Ectodermal cell (in vitro differentiated cells): ENCODE measurements at regions not wholly inside any gene's neighbourhood (a gene's known extent, or its start where the extent isn't known, plus 50 kb on each side); places are given as distances from the start of the nearest gene placed in this dataset.

Experiments
- H3K27ac ChIP-seq: 2 replicates; pipeline ENCODE4 v1.7.0; 2013; ENCODE audit warnings: mild to moderate bottlenecking, low read depth, low read length; ENCODE audit not compliant: insufficient read depth, poor library complexity, severe bottlenecking
- H3K27me3 ChIP-seq: 2 replicates; pipeline ENCODE4 v1.7.0; 2013; ENCODE audit warnings: mild to moderate bottlenecking, low read length; ENCODE audit not compliant: insufficient read depth, control insufficient read depth, poor library complexity, severe bottlenecking
- H3K36me3 ChIP-seq: one replicate; pipeline ENCODE4 v1.7.0; 2013; ENCODE audit warnings: low read length; ENCODE audit not compliant: control insufficient read depth, insufficient read depth
- H3K4me1 ChIP-seq: one replicate; pipeline ENCODE4 v1.7.0; 2013; ENCODE audit warnings: low read length; ENCODE audit not compliant: control insufficient read depth, insufficient read depth
- H3K4me3 ChIP-seq: 2 replicates; pipeline ENCODE4 v1.7.0; 2013; ENCODE audit warnings: low read depth, low read length, control low read depth; ENCODE audit not compliant: insufficient read depth
- H3K9me3 ChIP-seq: 2 replicates; pipeline ENCODE4 v1.7.0; 2013; ENCODE audit warnings: mild to moderate bottlenecking, low read length, moderate library complexity; ENCODE audit not compliant: control insufficient read depth
- WGBS, 2 experiments: methylation state at CpG; one replicate each; pipeline ENCODE4 v1.1.7; 2013; ENCODE audit warnings: missing lambda C conversion rate in 2 of 2; 5-methylcytosine and 5-hydroxymethylcytosine counted together

GRCh38 chr13:105153611-105154010, 1381.9 kb downstream of the EFNB2 start:
- Histone ChIP-seq H3K27ac (no peak overlapping the region), H3K27me3 (no peaks in the 10 kb centered on the region), H3K4me3 (no peak overlapping the region), H3K9me3 (no peaks in the 10 kb centered on the region), H3K36me3 (no peaks in the 10 kb centered on the region), H3K4me1 (no peaks in the 10 kb centered on the region)
- WGBS, 2 experiments: no CpG with 5 or more reads among the region's 1 CpG

- Histone ChIP-seq H3K27me3 (no peaks in the 10 kb centered on the region), H3K36me3 (no peaks in the 10 kb centered on the region), H3K4me1 (no peaks in the 10 kb centered on the region), H3K9me3 (no peaks in the 10 kb centered on the region), H3K4me3 (no peak overlapping the region), H3K27ac (no peak overlapping the region)
- WGBS, 2 experiments: 90 to 95% methylated on average over 3 of the region's 3 CpGs
Observed at GRCh38 chr13:105151639-105152038, 1383.8 kb downstream of the EFNB2 start.

- H3K36me3 ChIP-seq: no peaks in the 10 kb centered on the region
- H3K4me1 ChIP-seq: no peaks in the 10 kb centered on the region
- H3K9me3 ChIP-seq: no peaks in the 10 kb centered on the region
- H3K27ac ChIP-seq: no peak overlapping the region
- WGBS, 2 experiments: 87 to 96% methylated on average over 3 to 4 of the region's 4 CpGs
- no peak overlapping the region for H3K4me3 ChIP-seq
- H3K27me3 ChIP-seq: no peaks in the 10 kb centered on the region
Observed at GRCh38 chr13:105147461-105147860, 1388.0 kb downstream of the EFNB2 start.

GRCh38 chr13:105144936-105145335, 1390.5 kb downstream of the EFNB2 start:
- no peaks in the 10 kb centered on the region for H3K27me3 ChIP-seq
- no peaks in the 10 kb centered on the region for H3K36me3 ChIP-seq
- no peaks in the 10 kb centered on the region for H3K4me1 ChIP-seq
- no peak overlapping the region for H3K27ac ChIP-seq
- 95% methylated on average over 3 of the region's 3 CpGs for WGBS, 2 experiments
- no peaks in the 10 kb centered on the region for H3K9me3 ChIP-seq
- H3K4me3 ChIP-seq: no peak overlapping the region

GRCh38 chr13:105144020-105144419, 1391.4 kb downstream of the EFNB2 start:
- H3K4me1 ChIP-seq: no peaks in the 10 kb centered on the region
- no peak overlapping the region for H3K4me3 ChIP-seq
- no peaks in the 10 kb centered on the region for H3K36me3 ChIP-seq
- no peak overlapping the region for H3K27ac ChIP-seq
- no peaks in the 10 kb centered on the region for H3K27me3 ChIP-seq
- 93 to 96% methylated on average over 3 of the region's 3 CpGs for WGBS, 2 experiments
- H3K9me3 ChIP-seq: no peaks in the 10 kb centered on the region

- no peak overlapping the region for H3K4me3 ChIP-seq
- no peaks in the 10 kb centered on the region for H3K36me3 ChIP-seq
- H3K9me3 ChIP-seq: no peaks in the 10 kb centered on the region
- H3K27me3 ChIP-seq: no peaks in the 10 kb centered on the region
- H3K27ac ChIP-seq: no peak overlapping the region
- H3K4me1 ChIP-seq: no peaks in the 10 kb centered on the region
- WGBS, 2 experiments: 41 to 50% methylated on average over 2 of the region's 2 CpGs
Observed at GRCh38 chr13:105142556-105142955, 1392.9 kb downstream of the EFNB2 start.

- no peaks in the 10 kb centered on the region for H3K4me1 ChIP-seq
- H3K27ac ChIP-seq: no peak overlapping the region
- H3K36me3 ChIP-seq: no peaks in the 10 kb centered on the region
- no peaks in the 10 kb centered on the region for H3K27me3 ChIP-seq
- no peak overlapping the region for H3K4me3 ChIP-seq
- WGBS, 2 experiments: 90 to 93% methylated on average over 20 of the region's 20 CpGs
- H3K9me3 ChIP-seq: no peaks in the 10 kb centered on the region
Observed at GRCh38 chr13:105139380-105140285, 1395.8 kb downstream of the EFNB2 start.

- Histone ChIP-seq H3K4me3 (no peak overlapping the region), H3K9me3 (no peaks in the 10 kb centered on the region), H3K27ac (no peak overlapping the region), H3K27me3 (no peaks in the 10 kb centered on the region), H3K4me1 (no peaks in the 10 kb centered on the region), H3K36me3 (no peaks in the 10 kb centered on the region)
- WGBS, 2 experiments: 94 to 95% methylated on average over 3 of the region's 3 CpGs
Observed at GRCh38 chr13:105139048-105139379, 1396.4 kb downstream of the EFNB2 start.

- 91 to 95% methylated on average over 3 of the region's 3 CpGs for WGBS, 2 experiments
- no peaks in the 10 kb centered on the region for H3K27me3 ChIP-seq
- no peak overlapping the region for H3K27ac ChIP-seq
- H3K36me3 ChIP-seq: no peaks in the 10 kb centered on the region
- no peaks in the 10 kb centered on the region for H3K4me1 ChIP-seq
- no peak overlapping the region for H3K4me3 ChIP-seq
- no peaks in the 10 kb centered on the region for H3K9me3 ChIP-seq
Observed at GRCh38 chr13:105135852-105136615, 1399.4 kb downstream of the EFNB2 start.

GRCh38 chr13:105127732-105128131, 1407.7 kb downstream of the EFNB2 start:
- Histone ChIP-seq H3K4me1 (no peaks in the 10 kb centered on the region), H3K9me3 (no peaks in the 10 kb centered on the region), H3K4me3 (no peak overlapping the region), H3K36me3 (no peaks in the 10 kb centered on the region), H3K27ac (no peak overlapping the region), H3K27me3 (no peaks in the 10 kb centered on the region)
- 75 to 92% methylated on average over 1 to 2 of the region's 2 CpGs for WGBS, 2 experiments
